GM21529 (cell line): ENCODE measurements at regions not wholly inside any gene's neighbourhood (a gene's known extent, or its start where the extent isn't known, plus 50 kb on each side); places are given as distances from the start of the nearest gene placed in this dataset.

ENCODE experiments used
- ATAC-seq: cut with Tn5 transposase; IDR thresholded peaks from one replicate; pipeline ENCODE4 v1.9.1; 2021; ENCODE audit not compliant: unreplicated experiment

DNA sequence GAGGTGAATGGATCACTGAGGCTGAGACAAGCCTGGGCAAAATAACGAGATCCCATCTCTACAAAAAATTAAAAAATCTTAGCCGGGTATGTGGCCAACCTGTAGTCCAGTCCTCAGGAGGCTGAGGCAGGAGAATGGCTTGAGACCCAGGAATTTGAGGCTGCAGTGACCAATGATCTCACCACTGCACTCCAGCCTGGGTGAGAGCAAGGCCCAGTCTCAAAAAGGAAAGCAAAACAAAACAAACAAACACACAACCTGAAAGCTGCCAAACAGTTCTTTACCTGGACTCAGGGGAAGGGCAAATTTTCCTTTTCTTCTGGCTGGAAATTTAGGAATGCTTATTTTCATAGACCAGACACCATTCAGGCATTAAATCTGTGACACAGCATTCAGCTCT lies 163.1 kb upstream of the FAT1 start:
- ATAC-seq: no peak

DNA sequence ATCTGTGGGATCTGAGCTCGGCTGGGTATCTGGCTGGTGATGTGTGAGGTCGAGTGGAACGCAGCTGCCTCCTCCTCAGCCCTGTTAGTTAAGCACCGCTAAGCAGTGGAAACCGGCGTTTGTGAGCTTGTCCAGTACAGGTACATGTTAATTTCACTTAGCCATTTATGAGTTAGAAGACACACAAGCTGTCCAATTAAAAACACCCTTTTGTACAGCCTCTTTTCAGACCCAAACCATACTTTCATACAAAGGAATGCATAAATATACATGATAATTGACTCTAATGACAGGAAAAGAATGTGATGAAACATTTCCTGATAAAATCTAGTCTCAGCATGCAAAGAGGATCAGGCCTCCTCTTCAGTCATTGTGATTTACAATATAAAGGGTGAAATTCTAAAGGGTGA lies 163.6 kb upstream of the FAT1 start:
- no peak for ATAC-seq

DNA sequence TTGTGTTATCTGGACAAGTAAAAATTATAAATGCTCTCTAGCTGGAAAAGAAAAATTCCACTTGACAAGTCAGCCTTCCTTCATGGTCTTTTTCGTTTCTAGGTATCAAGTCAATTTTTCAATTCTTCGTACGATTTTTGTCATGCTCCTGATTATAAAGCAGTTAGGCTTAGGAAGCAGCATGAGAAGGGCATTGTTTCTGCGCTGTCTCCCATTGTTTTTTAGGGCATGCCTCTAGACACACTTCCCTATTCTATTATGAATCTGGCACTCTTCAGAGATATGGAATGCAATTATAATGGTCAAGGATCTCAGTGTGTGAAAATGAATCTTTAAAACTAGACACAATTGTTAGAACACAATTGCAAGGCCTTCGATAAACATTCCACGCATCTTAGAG lies 164.1 kb upstream of the FAT1 start:
- no peak for ATAC-seq

DNA sequence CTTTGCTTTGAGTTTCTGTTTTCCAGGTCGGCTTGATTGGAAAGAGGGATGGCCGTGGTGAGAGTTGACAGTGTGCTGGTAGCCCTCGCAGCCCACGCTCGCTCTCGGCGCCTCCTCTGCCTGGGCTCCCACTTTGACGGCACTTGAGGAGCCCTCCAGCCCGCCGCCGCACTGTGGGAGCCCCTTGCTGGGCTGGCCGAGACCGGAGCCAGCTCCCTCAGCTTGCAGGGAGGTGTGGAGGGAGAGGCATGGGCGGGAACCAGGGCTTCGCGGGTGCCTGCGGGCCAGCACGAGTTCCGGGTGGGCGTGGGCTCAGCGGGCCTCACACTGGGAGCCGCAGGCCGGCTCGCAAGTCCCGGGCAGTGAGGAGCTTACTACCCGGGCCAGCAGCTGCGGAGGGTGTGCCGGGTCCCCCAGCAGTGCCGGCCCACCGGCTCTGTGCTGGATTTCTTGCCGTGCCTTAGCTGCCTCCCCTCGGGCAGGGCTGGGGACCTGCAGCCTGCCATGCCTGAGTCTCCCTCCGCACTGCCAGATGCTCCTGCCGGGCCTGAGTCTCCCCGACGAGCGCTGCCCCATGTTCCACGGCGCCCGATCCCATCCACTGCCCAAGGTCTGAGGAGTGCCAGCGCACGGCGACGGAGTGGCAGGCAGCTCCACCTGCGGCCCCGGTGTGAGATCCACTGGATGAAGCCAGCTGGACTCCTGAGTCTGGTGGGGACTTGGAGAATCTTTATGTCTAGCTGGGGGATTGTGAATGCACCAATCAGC lies 166.4 kb upstream of the FAT1 start:
- ATAC-seq: no peak

DNA sequence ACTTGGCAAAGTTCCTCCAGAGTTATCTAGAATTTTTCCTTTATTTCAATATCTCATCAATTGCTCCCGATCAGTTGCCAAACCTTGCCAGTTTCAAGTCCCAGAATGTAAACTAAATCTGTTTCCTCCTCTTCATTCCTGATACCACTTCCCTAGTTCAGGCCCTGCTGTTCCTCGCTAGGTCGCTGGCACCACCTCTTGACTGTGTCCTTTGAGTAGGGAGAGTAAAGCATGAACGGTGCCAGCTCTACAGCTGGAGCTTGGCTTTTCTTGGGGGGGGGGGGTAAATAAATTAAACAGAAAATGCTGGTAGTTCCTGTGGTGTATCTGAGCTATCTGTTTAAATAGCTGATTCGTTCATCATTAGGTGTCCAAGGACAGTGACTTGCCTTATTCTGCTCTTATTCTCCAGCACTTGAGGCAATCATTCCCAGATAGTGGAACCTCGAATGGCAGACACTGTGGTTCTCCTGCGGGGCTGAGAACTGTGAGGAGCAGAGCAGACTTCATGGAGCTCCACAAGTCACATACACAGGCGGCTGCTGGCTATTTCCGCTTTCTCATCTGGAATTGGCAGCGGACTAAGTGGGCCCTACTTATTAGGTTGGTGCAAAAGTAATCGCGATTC lies 168.3 kb upstream of the FAT1 start:
- ATAC-seq: no peak

DNA sequence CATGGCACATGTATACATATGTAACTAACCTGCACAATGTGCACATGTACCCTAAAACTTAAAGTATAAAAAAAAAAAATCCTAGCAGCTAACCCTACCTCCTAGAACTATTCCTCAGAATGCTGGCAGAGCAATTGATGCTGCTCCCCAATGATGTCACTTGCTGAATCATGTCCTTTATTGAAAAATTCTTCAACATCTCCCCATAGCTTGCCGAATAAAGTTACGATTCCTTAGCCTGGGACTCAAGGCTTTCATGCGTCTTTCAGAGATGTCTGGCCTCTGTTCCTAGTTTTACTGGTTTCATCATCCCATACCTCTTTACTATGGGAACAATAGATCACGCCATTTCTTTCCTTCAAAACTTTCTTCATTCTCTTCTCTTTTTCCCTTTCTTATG lies 174.7 kb upstream of the FAT1 start:
- no peak for ATAC-seq

DNA sequence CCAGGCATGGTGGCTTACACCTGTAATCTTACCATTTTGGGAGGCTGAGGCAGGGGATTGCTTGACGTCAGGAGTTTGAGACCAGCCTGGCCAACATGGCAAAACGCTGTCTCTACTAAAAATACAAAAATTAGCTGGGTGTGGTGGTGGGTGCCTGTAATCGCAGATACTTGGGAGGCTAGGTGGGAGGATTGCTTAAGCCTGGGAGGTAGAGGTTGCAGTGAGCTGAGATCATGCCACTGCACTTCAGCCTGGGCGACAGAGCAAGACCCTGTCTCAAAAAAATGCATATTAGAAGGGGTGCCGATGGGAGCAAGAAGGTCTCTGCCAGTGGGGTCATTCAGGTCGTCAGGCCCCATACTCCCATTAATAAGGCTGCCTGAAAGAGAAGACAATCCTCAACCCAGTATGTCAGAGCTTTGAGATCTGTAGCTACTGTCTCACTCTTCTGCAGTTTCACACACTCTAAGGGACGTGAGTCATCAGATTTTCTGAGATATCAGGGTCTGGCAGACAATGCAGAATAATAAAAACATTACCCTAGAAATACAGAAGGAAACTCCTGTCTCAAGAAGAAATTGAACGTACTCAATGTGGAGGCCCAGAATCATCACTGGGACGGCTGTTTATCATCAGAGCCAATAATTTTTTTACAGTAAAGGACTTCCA lies 176.7 kb upstream of the FAT1 start:
- ATAC-seq: no peak

DNA sequence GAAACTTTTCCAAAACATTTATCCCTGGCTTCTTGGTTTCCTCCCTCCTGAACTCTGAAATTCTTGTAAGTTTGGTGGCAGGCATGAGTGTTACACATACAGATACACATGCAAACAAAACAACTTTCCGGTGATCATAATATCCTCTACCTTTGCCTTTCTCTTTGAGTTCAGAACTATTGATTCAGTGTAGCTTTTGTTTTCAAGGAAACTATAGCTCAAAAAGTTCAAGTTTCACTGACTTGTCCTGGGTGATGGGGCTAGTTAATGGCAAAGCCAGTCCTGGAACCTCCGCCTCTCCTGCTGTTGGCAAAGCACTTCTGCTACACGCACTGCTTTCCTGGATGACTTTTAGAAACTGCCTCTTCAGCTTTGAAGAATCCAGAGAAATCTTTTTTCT lies 177.3 kb upstream of the FAT1 start:
- no peak for ATAC-seq

DNA sequence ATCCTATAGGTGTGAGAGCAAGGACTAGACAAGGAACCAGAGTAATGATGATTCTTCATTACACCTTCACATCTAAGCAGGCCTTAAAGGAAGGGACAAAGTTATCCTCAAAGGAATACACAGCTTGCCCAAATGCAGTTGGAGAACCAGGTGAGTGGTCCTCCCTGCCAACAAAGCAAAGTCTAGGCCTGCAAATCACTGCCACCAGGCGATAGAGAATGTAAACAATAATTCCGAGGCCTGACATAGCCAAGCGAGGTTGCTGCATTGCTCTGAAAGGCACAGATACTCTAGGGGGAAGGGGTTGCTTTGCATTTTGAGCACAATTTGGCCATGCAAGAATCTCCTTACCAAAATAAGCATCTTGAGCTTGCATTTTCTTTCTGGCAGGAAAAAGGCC lies 178.2 kb upstream of the FAT1 start:
- ATAC-seq: no peak

DNA sequence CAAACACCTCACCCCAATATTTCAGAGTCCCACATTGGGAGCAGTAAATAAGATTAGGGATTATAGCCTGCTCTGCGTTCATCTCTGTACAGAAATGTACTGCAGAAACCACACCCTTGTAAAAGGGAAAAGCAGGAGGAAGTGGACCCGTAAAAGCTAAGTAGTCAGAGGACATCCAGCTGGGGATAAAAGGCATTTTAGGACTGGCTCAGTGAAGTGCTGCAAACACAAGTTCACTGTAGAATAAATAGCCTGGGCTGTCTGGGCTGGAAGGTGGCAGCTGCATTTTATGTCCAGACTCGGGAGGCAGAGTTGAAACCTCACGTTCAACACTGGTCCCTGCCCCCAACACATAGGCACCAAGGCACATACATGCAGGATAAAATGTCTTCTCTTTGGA lies 178.7 kb upstream of the FAT1 start:
- no peak for ATAC-seq

DNA sequence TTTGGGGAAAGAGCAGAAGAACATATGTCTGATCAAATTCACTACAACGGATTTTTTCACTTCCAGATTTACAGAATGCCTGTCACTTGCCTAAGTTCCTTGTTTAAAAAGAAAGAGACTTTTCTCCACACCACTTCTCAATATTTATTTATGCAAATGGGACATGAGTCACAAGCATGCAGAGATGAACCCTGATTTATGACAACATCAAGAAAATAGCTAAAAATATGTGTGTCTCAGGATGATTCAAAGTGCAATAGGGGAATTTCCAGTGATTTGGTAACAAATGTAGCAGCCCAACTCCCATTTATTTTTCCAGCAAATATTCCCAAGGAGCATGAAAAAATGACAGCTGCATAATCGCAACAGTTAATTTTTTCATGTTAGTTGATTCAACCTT lies 180.4 kb upstream of the FAT1 start:
- no peak for ATAC-seq

DNA sequence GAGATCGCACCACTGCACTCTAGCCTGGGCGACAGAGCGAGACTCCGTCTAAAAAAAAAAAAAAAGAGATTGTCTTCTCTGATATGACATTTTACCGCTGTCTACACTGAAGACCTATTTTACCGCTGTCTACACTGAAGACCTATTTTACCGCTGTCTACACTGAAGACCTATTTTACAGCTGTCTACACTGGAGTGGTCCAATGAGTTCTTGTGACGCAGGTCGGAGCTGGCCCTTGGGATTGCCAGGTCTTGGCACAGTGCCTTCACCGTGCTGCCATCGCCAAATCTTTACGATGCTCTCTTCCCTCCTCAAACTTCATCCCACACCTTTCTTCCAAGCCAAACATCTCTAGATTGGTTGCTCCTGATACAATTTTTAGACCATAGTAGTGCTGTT lies 183.1 kb upstream of the FAT1 start:
- no peak for ATAC-seq

DNA sequence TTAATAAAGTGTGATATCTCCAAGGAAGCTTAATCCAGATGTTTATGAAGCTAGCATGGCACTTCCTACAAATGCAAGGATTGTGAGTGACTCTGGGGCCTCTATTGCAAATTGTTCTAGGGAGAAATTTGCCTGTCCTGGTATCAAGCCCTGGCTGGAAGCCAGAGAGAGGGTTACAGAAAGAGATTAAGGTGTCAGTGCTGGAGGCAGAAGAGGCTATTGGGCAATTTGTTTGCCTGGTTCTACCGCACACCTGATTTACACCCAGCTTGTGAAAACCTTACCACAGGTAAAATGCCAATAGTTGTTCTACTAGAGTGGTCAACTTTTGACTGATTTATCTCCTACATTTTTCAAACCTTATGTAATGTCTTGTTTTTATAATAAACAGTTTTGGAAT lies 186.7 kb upstream of the FAT1 start:
- ATAC-seq: no peak

DNA sequence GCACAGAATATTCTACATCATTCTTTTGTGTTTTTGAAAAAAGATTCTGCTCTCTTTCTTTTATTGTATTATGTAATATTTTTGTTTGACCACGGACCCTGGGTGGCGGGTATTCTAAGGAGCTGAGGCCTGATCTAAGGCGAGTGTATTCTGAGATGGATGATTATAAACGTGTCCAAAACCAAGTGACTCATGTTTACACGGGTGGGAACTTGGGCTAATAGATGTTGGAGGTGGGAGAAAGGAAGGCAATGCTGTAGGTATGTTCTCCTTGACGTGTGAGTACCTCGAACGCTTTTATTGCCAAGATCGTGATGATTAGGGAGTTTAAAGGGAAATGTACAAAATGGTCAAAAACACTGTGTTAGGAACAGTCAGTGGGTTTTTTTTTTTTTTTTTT lies 188.9 kb upstream of the FAT1 start:
- ATAC-seq: no peak

DNA sequence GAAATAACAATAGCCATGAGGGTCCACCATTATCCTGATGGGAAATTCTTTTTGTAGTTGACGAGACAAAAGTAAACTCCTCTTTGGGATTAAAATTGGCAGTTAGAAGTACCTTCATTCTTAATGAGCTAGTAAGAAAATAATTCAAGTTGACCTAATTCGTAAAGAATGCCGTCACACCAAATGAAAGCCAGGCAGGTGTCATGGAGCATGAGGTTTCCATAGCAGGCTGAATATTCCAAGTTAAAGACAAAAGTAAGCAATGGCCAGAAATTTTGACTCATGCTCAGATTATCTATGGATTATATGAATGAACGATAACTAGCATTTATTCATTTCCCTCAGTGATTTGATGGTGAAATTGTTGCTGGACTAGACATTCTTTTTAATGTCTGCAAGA lies 192.2 kb upstream of the FAT1 start:
- ATAC-seq: no peak

DNA sequence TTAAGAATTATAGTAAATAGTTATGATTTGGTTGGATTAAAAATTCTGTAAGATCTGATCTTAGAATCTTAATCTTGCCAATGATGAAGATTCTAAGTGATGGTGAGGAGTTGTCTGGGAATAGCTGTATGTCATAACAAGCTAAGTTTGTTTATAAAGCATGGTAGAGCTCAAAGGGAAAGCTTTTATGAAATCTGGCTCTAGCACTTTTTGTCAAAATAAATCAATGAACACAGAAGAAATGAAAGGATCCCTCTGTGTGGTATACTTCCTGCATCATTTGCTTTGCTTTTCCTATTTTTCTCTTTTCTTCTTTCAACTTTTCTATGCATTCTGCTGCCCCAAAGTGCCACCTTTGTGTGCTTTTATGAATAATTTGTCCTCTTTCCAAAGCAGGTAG lies 193.5 kb upstream of the FAT1 start:
- ATAC-seq: no peak

DNA sequence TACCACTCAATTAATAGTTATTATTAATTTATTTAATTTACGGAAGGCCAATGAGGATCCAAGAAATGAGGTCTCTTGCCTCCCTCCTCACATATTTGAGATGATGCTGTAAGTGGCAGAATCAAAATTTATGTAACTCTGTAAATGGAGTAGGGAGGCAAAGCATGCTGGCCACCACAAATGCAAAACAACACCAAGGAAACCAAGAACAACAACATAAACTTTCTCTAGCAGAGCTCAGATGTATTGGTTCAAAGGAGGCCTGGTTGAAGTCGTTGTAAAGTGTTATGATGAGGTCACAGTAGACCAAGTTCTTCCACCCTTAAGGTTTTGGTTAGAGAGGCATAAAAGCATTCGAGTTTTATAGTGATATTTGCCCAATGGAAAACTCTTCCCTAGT lies 194.8 kb upstream of the FAT1 start:
- ATAC-seq: no peak

DNA sequence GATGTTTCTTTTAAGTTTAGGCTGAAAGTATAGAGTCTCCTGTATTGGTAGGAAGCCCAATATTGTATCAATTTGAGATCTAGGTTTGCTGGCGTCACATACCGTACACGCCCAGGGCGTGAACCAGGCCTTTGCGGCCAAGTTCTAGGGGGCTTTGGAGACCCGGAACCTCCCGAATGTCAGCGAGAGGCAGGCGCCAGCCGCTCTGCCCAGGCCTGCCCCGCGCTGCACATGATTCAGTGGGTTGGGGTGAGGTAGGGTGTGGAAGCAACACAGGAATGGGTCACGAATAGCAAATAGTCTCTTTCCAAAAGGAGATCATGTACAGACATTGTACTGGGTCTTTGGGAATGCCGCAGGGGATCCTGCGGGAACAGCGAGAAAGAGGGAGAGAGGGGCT lies 195.7 kb upstream of the FAT1 start:
- ATAC-seq: no peak

DNA sequence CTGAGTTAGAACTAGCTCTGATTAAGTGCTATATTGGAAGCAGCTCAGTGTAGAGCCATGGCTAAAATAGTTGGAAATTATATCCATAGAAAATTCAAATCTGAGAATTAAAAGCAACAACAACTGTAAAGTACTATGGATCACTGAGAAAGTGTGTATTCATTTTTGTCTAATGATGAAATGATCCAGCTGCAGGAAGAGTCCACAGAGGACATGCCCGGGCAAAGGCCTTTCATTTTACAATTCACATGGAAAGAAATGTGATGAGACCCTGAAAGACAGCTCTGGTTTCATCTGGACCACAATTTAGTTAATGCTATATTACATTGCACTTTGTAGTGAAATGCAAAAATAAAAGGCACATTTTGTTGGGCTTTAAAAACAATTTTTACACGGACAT lies 196.8 kb upstream of the FAT1 start:
- no peak for ATAC-seq

DNA sequence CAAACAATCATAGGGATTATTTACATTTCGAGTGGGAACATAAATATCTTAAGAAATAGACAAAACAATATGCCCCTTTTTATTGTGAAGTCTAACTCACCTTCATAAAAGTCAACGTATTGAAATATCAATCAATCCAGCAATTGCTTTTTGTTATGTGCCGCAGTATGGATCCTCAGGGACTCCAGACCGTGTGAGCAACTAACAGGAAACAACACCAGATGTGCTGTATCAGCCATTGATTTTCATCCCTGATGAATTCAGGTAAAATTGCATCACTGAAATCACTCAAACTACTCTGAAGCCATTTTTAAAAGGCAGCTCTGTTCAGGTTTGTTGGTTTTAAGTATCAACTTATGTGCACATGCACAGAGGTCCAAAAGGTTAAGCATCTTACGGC lies 197.3 kb upstream of the FAT1 start:
- ATAC-seq: no peak

DNA sequence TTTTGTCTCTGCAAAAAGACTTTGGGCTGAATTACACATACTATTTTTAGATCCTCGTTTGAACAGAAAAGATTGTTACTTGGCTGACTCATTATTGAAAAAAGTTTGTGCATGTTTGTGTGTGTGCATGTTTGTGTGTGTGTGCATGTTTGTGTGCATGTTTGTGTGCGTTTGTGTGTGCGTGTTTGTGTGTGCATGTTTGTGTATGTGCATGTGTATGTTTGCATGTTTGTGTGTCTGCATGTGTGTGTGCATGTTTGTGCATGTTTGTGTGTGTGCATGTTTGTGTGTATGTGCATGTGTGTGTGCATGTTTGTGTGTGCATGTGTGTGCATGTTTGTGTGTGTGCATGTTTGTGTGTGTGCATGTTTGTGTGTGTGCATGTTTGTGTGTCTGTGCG lies 201.1 kb upstream of the FAT1 start:
- ATAC-seq: no peak

DNA sequence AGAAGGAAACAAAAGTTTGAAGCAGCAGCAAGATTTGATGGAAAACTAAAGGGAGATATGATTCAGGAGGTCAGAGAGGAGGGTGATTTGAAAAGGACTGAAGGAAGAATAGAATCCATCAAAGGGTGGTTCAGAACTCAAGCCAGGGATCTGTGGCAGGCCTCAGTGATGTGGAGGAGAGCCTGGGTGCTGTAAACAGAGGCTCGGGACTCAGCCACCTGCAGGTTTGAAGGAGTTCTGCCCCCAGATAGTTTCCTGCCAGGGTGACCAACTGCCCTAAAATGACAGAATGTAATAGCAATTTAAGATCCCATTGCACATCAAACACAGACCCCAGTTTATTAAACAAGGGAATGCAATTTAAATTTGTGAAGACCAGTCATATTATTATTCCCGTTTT lies 204.0 kb upstream of the FAT1 start:
- ATAC-seq: no peak

DNA sequence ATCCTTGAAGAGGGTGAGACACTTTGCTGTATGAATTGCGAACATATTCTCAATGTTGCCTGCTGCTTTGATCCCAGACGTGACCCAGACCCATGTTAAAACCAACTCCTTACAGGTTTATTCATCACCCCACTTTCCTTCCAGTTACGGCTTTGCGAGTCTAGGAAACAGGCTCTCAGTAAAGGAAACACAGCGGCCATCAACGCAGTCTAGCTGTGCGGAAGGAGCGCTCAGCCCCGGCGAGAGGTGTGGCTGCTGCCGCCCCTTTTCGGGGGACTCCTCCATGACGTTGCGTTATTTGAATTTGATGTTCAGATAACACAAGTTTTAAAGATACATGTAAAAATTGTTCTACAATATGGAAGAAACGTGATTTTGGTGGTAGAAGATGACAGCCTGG lies 206.4 kb upstream of the FAT1 start:
- ATAC-seq: no peak
